WTC11 (cell line): ENCODE measurements at regions not wholly inside any gene's neighbourhood (a gene's known extent, or its start where the extent isn't known, plus 50 kb on each side); places are given as distances from the start of the nearest gene placed in this dataset.
"Not testable (repeated sequence)": the region's sequence is repeated elsewhere in the genome, so short reads cannot be mapped to it uniquely, and the experiment has no call there.

Experiments used
- ATF2 ChIP-seq: sonication (generic); formaldehyde crosslinking; IDR thresholded peaks from 2 replicates; pipeline ENCODE4 v1.8.1; 2022; ENCODE audit warnings: low read depth, missing genetic modification reagents, borderline replicate concordance
- E2F1 ChIP-seq: sonication (generic); formaldehyde crosslinking; IDR thresholded peaks from 2 replicates; pipeline ENCODE4 v1.8.0; 2022; ENCODE audit warnings: mild to moderate bottlenecking, missing genetic modification reagents
- GABPB1 ChIP-seq: sonication (generic); formaldehyde crosslinking; IDR thresholded peaks from 2 replicates; pipeline ENCODE4 v1.8.1; 2023; ENCODE audit warnings: mild to moderate bottlenecking, missing genetic modification reagents
- IRF2 ChIP-seq: sonication (generic); formaldehyde crosslinking; IDR thresholded peaks from 2 replicates; pipeline ENCODE4 v1.8.0; 2022; ENCODE audit warnings: low read depth, missing genetic modification reagents, borderline replicate concordance
- KAT7 ChIP-seq: sonication (generic); formaldehyde crosslinking; IDR thresholded peaks from 2 replicates; pipeline ENCODE4 v1.8.1; 2023; ENCODE audit warnings: missing genetic modification reagents, mild to moderate bottlenecking, borderline replicate concordance
- MAX ChIP-seq: sonication (generic); formaldehyde crosslinking; IDR thresholded peaks from 2 replicates; pipeline ENCODE4 v1.8.0; 2022; ENCODE audit warnings: mild to moderate bottlenecking, missing genetic modification reagents
- MLX ChIP-seq: sonication (generic); formaldehyde crosslinking; IDR thresholded peaks from 2 replicates; pipeline ENCODE4 v1.8.1; 2023; ENCODE audit warnings: mild to moderate bottlenecking, missing genetic modification reagents, moderate library complexity
- NFYB ChIP-seq: sonication (generic); formaldehyde crosslinking; conservative IDR thresholded peaks from 2 replicates; pipeline ENCODE4 v1.8.0; 2022; ENCODE audit warnings: low read depth, missing genetic modification reagents
- TP53 ChIP-seq: sonication (generic); formaldehyde crosslinking; IDR thresholded peaks from 2 replicates; pipeline ENCODE4 v1.8.1; 2023; ENCODE audit warnings: mild to moderate bottlenecking, missing genetic modification reagents
- USF2 ChIP-seq: sonication (generic); formaldehyde crosslinking; IDR thresholded peaks from 2 replicates; pipeline ENCODE4 v1.8.1; 2023; ENCODE audit warnings: mild to moderate bottlenecking, missing genetic modification reagents, moderate library complexity
- TF ChIP-seq, protein P1 (sequence below): sonication (generic); formaldehyde crosslinking; IDR thresholded peaks from 2 replicates; pipeline ENCODE4 v1.8.1; 2023; ENCODE audit warnings: mild to moderate bottlenecking, moderate library complexity, missing genetic modification reagents
- TF ChIP-seq, protein P2 (sequence below): fragments of 200-600 bp; IDR thresholded peaks from 2 replicates; pipeline ENCODE4 v1.8.0; 2022; ENCODE audit warnings: antibody characterized with exemption

DNA sequence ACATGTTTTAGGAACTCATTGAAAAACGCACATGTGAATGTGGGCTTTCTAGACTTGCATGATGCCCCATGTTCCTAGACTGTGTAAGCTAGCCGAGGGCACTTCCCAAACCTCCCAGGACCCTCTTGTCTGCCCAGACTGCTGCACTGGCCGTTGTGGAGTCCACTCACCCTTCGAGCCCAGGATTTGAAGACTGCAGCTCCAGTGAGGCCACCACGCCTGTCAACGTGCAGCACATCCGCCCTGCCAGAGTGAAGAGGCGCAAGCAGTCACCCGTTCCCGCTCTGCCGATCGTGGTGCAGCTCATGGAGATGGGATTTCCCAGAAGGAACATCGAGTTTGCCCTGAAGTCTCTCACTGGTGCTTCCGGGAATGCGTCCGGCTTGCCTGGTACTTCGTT, 114.1 kb downstream of the GOLGA6L22 start:
- not testable (repeated sequence) for TF ChIP-seq E2F1; IRF2 (CRISPR knock-in tag); KAT7 (CRISPR knock-in tag); GABPB1; ATF2; TP53; USF2 (CRISPR knock-in tag); MLX; MAX (CRISPR knock-in tag); NFYB (CRISPR knock-in tag)
- TF ChIP-seq, protein P1, sequence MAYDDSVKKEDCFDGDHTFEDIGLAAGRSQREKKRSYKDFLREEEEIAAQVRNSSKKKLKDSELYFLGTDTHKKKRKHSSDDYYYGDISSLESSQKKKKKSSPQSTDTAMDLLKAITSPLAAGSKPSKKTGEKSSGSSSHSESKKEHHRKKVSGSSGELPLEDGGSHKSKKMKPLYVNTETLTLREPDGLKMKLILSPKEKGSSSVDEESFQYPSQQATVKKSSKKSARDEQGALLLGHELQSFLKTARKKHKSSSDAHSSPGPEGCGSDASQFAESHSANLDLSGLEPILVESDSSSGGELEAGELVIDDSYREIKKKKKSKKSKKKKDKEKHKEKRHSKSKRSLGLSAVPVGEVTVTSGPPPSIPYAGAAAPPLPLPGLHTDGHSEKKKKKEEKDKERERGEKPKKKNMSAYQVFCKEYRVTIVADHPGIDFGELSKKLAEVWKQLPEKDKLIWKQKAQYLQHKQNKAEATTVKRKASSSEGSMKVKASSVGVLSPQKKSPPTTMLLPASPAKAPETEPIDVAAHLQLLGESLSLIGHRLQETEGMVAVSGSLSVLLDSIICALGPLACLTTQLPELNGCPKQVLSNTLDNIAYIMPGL, result not testable (repeated sequence)
- TF ChIP-seq, protein P2, sequence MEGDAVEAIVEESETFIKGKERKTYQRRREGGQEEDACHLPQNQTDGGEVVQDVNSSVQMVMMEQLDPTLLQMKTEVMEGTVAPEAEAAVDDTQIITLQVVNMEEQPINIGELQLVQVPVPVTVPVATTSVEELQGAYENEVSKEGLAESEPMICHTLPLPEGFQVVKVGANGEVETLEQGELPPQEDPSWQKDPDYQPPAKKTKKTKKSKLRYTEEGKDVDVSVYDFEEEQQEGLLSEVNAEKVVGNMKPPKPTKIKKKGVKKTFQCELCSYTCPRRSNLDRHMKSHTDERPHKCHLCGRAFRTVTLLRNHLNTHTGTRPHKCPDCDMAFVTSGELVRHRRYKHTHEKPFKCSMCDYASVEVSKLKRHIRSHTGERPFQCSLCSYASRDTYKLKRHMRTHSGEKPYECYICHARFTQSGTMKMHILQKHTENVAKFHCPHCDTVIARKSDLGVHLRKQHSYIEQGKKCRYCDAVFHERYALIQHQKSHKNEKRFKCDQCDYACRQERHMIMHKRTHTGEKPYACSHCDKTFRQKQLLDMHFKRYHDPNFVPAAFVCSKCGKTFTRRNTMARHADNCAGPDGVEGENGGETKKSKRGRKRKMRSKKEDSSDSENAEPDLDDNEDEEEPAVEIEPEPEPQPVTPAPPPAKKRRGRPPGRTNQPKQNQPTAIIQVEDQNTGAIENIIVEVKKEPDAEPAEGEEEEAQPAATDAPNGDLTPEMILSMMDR, result not testable (repeated sequence)
